GM18870 (cell line): ENCODE measurements at regions not wholly inside any gene's neighbourhood (a gene's known extent, or its start where the extent isn't known, plus 50 kb on each side); places are given as distances from the start of the nearest gene placed in this dataset.

Experiments used
- ATAC-seq: cut with Tn5 transposase; IDR thresholded peaks from one replicate; pipeline ENCODE4 v1.9.1; 2021; ENCODE audit warnings: moderate library complexity; ENCODE audit not compliant: unreplicated experiment

DNA sequence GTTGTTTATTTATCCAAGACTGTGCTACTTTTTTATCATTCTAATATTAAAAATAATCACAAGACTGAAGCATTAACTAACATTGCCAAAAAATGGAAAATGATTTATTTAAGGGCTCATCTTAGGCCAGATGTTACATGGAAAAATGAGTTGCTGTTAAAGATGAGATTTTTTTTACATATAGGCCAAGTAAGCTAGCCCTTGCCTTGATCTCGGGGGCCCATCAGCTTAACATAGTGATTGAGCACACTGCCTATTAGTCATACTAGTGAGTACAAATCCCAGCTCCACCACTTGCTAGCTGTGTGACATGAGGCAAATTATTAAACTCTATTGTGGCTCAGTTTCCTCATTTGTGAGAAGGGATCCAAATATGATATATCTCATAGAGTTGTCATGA, 275.9 kb upstream of the SNX7 start:
- ATAC-seq, result no peak

DNA sequence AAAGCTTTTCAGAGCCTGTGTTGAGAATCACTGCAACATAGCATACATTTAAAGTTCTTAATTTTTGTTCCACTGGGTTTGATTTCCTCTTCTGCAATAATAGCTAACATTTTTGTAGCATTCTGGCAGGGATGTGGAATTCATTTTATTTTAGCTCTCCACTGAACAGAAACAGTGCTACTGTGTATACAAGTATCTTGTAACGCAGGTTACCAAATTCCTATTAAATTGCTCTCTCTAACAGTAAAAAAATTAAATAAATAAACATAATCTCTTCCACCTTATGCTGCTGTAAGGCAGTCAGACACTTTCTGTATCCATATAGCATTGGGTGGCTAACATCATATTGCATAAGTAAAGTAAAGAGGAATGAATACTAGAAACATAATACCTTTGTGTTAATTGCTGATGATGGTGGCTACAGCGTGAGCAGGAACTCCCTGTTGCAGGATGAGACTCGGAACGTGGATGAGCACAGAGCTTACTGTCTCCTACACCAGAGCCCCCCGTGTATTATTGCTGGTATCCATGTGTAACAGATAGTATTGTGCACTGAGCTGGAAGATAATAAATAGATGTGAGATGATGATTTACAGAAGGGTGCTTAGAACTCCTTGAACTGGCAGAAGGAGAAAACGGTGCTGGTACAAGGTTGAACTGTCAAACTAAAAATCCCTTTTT, 276.9 kb upstream of the SNX7 start:
- no peak for ATAC-seq

DNA sequence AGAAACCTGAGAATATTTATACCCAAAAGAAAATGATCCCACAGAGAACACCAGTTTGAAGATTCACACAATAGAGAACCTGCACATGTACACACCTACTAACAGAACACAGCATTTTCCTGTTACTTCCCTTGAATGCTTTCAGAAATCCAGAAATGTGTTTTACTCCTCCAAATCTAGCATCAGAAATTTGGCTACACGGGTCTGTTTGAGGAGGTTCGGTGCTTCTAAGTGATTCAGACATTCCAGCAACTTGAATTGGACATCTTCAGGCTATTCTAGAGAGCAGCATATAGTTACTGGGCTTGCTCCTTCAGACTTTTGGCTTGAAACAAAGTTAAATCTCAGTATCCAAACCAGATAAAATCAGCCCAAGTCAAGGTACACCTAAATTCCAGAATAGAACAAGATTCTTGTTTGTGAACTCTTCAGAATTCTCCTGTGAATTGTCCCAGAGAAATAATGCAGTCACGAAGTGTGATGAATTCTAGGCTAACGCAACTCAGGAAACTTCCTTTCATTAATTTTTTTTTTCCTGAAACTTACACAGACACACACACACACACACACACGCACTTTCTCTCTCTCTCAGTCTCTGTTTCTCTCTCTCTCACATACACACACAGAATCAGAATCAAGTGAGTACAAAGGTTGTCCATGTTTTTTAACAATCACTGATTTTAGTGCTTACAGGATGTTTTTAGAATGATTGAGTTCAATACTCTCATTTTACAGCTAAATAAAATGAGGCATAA, 278.4 kb upstream of the SNX7 start:
- no peak for ATAC-seq

DNA sequence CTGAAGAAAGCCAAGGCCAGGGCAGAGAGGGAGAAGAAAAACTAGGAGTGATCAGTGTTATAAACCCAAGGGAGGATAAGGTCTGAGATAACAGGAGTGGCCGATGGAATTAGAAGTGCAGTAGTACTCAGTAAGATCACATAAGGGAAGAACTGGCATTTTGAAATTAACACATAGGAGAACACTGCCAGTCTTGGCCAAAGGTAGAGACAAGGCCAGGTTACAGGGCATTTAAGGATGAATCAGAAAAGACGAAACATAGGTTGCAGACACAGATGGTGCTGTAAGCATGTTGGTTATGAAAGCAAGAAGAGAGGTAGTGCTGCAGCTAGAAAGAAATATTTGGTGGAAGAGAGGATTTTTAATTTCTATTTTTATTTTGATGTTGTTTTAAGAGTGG, 278.9 kb upstream of the SNX7 start:
- no peak for ATAC-seq

DNA sequence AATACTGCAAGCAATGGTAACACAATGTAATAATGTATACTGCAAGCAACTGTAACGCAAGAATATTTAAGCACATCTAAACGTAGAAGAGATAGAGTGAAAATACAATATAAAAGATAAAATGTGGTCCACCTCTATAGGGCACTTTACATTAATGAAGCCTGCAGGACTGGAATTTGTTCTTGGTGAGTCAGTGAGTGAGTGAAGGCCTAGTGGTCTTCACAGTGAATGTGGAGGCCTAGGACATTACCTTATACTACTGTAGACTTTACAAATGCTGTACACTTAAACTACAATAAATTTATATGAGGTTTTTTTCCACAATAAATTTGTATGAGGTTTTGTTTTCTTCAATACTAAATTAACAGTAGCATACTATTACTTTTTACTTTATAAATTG, 287.4 kb upstream of the SNX7 start:
- ATAC-seq, result no peak

DNA sequence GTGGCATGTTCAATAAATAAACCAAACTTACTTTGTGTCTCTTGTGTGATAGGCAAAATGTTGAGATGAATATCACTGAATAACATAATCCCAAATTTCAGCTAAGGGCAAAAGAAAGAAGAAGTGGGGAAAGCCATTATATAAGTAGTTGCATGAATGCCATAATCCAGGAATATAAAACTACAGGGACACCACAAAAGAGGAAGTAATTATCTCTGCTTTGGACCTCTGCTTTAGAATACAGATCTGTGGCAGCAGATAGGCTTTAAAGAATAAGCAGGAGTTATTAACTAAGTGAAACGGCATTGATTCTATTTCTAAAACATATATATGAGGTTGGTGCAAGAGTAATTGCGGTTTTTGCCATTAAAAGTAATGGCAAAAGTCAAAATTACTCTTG, 288.5 kb upstream of the SNX7 start:
- ATAC-seq, result no peak

DNA sequence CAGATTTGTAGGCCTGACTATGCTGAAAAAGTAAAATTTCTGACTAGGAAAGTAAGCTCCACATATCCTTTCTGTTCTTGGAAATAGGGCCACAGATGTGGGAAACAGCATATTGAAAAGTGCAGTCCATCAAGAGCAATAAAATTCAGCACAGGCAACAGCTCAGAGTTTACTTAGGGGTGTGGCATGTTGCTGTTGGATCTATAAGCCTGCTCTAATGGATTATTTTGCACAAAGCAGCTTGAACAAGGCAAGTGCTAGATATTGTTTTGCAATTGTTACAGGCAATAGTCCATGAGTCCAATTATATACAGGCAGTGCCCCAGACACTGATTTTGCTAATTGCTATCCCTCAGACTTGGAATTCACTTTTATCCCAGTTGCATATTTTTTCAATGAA, 289.8 kb upstream of the SNX7 start:
- ATAC-seq, result no peak

DNA sequence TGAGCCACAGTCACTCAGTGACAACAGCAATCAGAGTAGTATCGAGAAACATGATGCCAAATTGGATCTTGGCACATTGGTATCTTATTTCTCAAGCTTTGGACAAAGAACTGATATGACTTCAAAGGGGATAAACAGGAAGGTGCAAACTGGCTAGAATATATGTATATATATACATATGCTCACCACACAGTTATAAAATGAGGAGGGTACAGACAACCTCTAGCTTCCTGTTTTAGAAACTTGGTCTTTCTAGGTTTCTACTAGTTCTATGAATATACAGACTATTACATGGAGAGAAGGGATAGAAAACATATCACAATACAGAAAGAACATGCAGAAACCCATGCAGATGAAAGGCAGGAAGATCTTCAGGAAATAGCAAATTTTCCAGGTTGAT, 292.1 kb upstream of the SNX7 start:
- ATAC-seq, result no peak

DNA sequence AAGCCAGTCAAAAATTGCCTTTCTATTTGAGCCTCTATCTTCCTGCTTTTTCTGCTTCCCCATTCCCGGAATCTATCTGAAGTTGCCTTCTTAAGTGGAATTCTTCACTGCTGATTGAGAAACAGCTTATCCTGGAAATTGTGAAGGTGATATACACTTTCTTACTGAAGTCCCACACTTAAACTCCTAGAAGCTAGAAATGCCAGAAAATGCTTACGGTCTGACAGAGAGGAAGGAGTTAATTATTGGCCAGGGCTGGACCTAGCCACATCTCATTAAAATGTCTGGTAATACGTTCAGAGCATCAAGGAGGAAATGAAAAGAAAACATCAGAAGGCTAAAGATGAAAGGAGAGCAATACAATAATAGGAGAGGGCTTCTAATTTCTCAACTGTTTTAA, 292.5 kb upstream of the SNX7 start:
- no peak for ATAC-seq

DNA sequence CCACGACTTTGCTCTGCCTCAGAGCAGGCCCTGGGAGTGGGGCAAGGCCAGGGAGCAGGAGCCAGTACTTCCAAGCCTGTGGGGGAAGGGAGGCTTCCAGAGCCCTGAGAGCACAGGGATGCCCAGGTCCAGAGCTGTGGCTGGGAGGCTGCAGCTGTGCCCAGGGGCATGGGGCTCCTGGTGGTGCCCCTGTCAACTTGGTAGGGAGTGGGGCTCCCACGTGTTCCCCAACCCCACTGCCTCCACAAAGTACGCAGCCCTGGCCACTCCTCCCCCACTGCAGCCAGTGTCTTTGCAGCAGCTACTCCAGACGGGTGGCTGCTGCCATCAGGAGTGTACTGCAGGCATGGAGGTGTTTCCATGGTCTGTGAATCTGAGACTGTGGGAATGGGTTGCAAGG, 294.1 kb upstream of the SNX7 start:
- no peak for ATAC-seq

DNA sequence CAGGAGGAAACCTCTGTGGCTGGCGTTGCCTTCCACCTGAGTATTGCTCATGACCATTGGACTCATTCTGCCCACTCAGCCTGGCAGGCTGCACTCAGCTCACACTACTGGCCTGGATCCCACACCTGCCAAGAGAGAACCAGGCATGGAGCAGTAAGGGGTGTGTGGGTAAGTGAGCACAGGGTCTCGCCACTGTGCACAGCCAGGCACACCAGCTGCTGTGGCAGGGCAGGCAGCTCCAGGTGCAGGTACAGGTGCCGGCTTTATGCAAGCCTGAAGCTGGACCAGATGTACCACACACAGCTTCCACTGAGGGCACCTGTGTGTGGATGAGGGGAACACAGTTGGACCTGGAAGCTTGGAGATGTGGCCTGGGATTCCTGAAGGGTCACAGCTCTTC, 295.2 kb upstream of the SNX7 start:
- ATAC-seq, result no peak

DNA sequence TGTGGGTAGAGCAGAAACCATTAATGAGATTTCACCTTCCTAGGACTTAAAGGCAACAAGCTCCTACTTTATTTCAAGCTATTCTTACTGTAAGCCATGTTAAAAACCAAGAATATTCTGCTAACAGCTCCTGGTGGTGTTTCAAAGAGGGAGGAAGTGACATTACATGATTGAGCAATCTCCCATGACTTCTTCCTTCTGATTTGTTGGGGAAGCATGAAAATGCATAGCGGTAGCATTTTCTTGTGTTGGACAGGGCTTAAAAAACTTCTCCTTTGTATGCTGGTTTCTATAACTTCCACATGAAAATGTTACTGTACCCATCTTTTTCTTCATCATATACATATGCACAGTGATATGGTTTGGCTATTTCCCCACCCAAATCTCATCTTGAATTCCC, 297.0 kb upstream of the SNX7 start:
- ATAC-seq, result no peak

DNA sequence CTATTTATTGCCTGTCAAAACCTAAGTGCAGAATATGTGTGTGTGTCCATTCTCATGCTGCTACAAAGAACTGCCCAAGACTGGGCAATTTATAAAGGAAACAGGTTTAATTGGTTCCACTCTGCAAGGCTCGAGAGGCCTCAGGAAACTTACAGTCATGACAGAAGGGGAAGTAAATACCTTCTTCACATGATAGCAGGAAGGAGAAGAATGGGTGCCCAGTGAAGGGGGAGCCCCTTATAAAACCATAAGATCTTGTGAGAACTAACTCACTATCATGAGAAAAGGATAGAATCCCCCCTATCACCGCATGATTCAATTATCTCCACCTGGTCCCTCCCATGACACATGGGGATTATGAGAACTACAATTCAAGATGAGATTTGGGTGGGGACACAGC, 300.7 kb upstream of the SNX7 start:
- ATAC-seq, result no peak

DNA sequence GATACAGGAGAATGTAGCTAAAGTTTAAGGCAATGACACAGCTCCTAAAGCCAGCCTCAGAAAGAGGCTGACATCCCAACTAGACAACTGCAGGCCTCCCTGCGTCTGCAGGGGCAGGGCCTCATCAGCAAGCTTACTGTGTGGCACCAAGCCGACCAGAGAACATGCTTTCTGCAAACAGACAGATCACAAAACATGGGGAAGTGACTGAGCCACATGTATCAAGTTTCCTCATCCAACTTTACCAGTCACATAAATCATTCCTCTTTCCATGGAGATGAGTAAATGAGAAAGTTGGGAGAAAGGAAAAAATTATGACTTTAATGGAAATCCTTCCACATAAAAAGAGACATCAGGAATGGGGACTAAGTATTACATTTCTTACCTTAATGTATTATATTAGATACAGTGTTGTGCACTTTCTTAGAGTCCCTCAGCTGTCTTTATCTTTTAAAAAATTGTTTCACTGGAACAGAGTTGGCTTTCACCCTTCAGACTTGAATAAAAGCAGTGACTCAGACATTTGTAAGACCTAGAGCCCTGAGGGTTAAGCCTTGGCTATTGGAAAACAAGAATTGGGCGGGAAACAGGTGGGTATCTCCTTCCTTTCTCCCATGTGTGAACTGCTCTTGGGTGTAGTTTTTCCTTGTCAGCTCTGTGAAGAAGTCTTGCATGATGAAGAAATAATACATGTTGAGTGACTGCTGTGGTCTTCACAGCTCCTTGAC, 305.7 kb upstream of the SNX7 start:
- no peak for ATAC-seq

DNA sequence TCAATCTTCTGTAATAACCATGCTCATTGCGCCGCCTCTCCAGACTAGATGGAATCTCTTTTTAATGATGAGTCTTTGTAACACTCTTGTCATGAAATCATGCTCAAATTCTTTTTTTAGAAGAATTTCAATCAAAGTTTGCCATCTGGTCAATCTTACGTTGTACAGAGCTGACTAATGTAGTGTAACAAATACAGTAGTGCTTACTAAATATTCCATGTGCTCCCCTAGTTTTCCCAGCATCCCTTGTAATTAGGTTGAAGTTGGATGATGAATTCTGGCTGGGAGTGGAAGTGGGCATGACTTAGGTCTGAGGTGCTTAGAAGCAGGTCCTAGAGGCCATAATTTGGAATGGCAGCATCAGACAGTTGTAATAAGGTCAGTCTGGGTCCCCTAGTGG, 309.1 kb upstream of the SNX7 start:
- no peak for ATAC-seq

DNA sequence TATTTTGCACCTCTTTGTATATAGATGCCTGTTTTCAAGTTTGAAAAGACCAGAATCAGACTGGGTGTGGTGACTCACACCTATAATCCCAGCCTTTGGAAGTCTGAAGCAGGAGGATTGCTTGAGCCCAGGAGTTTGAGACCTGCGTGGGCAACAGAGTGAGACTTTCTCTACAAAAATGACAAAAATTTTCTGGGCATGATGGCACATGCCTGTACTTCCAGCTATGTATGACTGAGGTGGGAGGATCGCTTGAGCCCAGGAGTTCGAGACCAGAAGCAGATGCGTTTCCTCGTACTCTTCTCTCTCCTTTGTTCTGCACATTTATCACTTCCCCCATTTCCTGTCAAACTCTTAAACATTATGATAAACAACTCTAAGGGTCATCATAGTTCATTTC, 310.0 kb upstream of the SNX7 start:
- ATAC-seq, result no peak

DNA sequence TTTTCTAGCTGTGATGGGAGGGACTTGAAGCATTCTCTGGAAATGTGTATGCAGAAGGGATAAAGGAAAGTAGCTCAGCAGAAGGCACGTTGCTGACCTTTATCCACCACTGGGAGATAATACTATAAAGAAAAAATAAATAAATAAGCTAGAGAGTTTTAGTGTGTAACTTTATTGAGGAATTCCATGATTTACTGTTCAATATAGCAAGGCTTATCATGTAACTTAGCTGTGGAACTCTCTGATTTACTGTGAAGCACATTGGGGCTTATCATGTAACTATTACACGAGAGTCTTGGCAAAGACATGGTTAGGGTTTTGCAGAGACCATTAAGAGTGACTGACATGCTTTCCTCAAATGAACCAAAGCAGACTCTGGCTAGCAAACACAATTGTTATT, 316.1 kb upstream of the SNX7 start:
- ATAC-seq, result no peak

DNA sequence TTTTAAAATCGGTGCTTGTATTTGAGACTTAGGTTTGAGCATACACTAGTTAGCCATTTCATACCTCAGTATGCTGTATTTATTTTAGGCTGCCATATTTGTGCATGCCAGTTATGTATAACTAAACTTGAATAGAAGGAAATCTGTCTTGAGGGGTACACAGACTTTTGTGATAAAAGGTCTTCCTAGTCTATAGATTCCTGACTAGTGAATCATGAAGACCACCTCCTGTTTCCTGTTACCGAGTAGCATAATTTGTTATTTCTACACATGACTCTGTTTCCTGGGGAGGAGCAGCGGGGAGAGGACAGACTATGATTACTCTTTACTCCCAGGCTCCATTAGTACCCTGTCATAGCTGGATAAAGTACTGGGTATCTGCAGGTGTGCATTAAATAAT, 316.8 kb upstream of the SNX7 start:
- ATAC-seq, result no peak

DNA sequence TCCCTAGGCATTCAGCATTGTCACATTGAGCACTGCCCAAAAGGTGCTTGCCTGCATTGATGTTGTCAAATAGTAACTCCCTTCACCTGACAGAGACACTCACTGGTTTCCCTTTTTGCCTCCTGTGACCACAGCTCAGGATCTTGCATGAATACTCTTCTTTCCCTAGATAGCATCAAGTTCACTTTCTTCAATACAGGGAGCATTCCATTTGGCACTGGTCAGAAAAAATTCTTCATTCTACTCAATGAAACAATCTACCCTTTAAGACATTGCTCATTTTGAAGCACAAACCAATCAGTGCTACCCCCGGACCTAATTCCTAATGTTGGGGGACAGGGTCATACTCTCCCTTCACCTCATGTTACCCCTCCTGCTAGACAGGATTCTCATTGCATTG, 319.0 kb upstream of the SNX7 start:
- ATAC-seq, result no peak

DNA sequence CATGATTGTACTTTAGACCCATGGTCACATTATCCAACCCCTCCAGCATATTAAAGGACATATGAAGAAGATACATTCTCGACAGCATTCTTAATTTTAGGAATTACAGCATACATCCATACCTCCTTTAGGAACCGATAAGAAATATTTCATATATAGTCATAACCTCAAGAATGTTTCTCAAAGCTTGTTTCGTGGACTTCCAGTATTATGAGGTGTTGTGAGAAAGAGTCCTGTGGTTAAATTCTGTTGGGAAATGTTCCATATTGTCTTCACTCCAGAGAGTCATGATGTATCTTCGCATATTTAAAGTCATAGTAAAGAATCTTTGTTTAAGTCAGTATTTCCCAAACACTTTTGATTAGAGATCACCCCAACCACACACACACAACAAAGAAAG, 321.0 kb upstream of the SNX7 start:
- no peak for ATAC-seq

DNA sequence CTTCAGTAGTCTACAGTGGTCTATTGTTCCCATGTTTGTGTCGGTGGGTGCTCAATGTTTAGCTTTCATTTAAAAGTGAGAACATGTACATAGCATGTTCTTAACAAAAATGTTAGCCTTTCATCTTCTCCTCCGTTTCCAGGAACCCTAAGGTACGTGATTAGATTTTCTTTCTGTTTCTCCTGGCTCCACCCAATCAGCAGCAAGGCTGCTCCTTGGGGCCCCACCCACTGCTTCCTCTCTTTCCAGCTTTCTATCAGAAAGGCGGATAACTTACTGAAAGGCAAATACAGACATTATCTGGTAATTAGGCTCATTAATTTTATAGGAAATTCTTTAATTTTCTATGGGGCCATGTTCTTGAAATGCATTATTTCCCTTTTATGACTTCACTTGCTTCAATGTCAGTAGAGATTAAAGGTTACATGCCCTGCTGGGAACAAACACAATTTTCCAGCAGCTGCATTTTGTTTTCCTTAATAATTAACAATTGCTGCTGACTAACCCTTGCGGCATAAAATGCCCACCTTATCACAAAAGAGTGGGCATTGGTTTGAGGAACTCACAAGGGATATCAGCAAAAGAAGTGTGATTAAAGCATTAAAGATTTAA, 324.9 kb upstream of the SNX7 start:
- ATAC-seq, result no peak

DNA sequence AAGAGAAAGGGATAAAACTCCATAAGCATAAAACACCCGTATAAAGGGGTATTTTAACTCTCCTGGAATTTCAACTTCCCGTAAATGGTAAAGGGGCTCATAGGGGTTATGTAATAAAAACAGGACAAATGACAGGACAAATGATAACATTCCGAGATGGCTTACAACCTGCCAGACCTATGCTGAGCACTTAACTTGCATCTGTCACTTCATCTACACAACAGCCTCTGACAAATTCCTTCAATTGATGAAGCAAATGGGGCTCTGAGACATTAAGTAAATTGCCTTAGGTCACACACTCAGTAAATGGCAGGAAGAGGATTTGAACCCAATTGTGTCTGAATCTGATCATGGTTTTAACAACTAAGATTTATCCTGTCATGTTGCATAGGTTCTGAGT, 327.6 kb upstream of the SNX7 start:
- ATAC-seq, result no peak
